SK-N-MC (cell line): ENCODE measurements at regions not wholly inside any gene's neighbourhood (a gene's known extent, or its start where the extent isn't known, plus 50 kb on each side); places are given as distances from the start of the nearest gene placed in this dataset.

ENCODE experiments used
- DNase-seq: peaks from one replicate; pipeline ENCODE4 v3.0.0-alpha.2; 2011; ENCODE audit warnings: low read depth, low spot score
- H3K27ac ChIP-seq: fragments of 200-600 bp; sonication (generic); 2 replicates; pipeline ENCODE4 v1.5.1; 2016; ENCODE audit warnings: mixed run types
- H3K36me3 ChIP-seq: fragments of 200-600 bp; sonication (generic); 2 replicates; pipeline ENCODE4 v1.6.1; 2017; ENCODE audit warnings: antibody characterized with exemption, low read length, mixed read lengths; ENCODE audit not compliant: insufficient read depth
- H3K4me3 ChIP-seq: fragments of 200-600 bp; sonication (generic); 2 replicates; pipeline ENCODE4 v1.5.1; 2016
- H3K9ac ChIP-seq: fragments of 200-600 bp; sonication (generic); 2 replicates; pipeline ENCODE4 v1.8.0; 2017; ENCODE audit warnings: mixed run types, mixed read lengths; ENCODE audit not compliant: insufficient read length
- H3K9me3 ChIP-seq: fragments of 200-600 bp; sonication (generic); 2 replicates; pipeline ENCODE4 v1.6.1; 2017; ENCODE audit warnings: low read depth, mild to moderate bottlenecking, antibody characterized with exemption, low read length, moderate library complexity, mixed read lengths
- EZH2 ChIP-seq: fragments of 200-600 bp; sonication (generic); IDR thresholded peaks from one replicate; pipeline ENCODE4 v1.6.1; 2017; ENCODE audit warnings: antibody characterized with exemption
- FOXP2 ChIP-seq: optimal IDR thresholded peaks from 2 replicates; pipeline ENCODE3; 2011; ENCODE audit warnings: mild to moderate bottlenecking, moderate library complexity; ENCODE audit not compliant: insufficient read depth; ENCODE audit errors: extremely low read length, control extremely low read depth
- POLR2AphosphoS5 ChIP-seq: IDR thresholded peaks from 2 replicates; pipeline ENCODE4 v1.6.1; 2012; ENCODE audit warnings: mild to moderate bottlenecking, low read depth, low read length, borderline replicate concordance

GRCh38 chr5:139733698-139734538, 61.7 kb upstream of the PSD2 start:
- H3K27ac ChIP-seq, result no peak overlapping the region

GRCh38 chr5:139734539-139734916, 61.1 kb upstream of the PSD2 start:
- Histone ChIP-seq H3K9me3 (no peaks in the 10 kb centered on the region), H3K27ac (no peak overlapping the region), H3K4me3 (no peak overlapping the region), H3K9ac (no peak overlapping the region), H3K36me3 (no peaks in the 10 kb centered on the region)
- TF ChIP-seq EZH2, result no peak
- TF ChIP-seq FOXP2, result no peak
- no peak for TF ChIP-seq POLR2AphosphoS5
- no peak for DNase-seq

More at GRCh38 chr5:139733698-139734538, 61.7 kb upstream of the PSD2 start:
- Histone ChIP-seq H3K4me3 (no peak overlapping the region), H3K9me3 (no peaks in the 10 kb centered on the region), H3K9ac (no peak overlapping the region), H3K36me3 (no peaks in the 10 kb centered on the region)
- no peak for DNase-seq
- TF ChIP-seq POLR2AphosphoS5 (no peak), FOXP2 (no peak), EZH2 (no peak)

GRCh38 chr5:139738193-139739149, 57.1 kb upstream of the PSD2 start:
- Histone ChIP-seq H3K4me3 (no peak overlapping the region), H3K9me3 (no peaks in the 10 kb centered on the region), H3K36me3 (no peaks in the 10 kb centered on the region), H3K9ac (no peak overlapping the region), H3K27ac (no peak overlapping the region)
- DNase-seq, result no peak
- TF ChIP-seq POLR2AphosphoS5 (no peak), FOXP2 (no peak), EZH2 (no peak)

DNA sequence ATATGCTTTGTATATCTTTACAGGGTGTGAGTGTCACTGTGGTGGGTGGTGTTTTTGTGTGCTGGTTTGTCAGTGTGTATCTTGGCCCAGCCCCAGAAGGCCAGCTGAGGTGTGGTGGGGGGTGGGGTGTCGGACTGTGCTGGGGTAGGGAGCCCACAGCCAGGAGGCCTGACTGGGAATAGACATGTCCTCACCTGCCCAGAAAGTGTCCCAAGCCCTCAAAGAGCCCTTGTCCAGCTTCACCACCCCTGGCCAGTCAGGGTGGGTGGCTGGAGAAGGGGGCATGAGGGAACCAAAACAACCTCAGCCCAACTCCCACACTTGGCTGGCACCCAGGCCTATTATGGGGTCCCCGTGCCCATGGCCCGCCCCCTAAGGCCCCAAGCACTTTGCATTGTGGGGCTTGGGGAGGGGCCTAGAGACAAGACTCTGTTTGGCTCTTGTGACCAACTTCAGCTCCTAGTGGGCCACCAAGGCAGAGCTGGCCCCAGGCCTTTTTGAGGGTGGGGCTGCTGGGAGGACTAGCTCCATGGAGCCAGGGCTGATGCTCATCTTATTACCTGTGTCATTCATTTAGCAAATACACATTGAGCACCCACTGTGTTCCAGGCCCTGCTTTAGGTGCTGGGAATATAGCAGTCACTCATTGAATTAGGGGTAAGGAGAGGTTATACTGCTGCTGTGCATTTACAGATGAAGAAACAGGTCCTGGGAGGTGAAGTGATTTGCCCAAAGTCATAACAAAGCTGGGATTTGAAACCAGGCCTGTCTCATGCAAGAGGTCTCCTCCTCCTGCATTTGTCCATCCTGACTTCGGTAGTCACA, 56.2 kb upstream of the PSD2 start:
- no peak overlapping the region for H3K27ac ChIP-seq
- no peaks in the 10 kb centered on the region for H3K9me3 ChIP-seq
- no peak overlapping the region for H3K9ac ChIP-seq
- DNase-seq, result no peak
- no peak overlapping the region for H3K4me3 ChIP-seq
- TF ChIP-seq FOXP2, result no peak
- H3K36me3 ChIP-seq, result no peaks in the 10 kb centered on the region

GRCh38 chr5:139740138-139740991, 55.2 kb upstream of the PSD2 start:
- H3K36me3 ChIP-seq, result no peaks in the 10 kb centered on the region
- H3K4me3 ChIP-seq, result peak overlapping the region; percentile 52
- no peak for DNase-seq
- H3K27ac ChIP-seq, result peak overlapping the region; percentile 89
- H3K9ac ChIP-seq, result peak overlapping the region; percentile 43
- no peak for TF ChIP-seq EZH2
- TF ChIP-seq FOXP2, result no peak
- TF ChIP-seq POLR2AphosphoS5, result no peak
- H3K9me3 ChIP-seq, result no peaks in the 10 kb centered on the region

GRCh38 chr5:139740992-139741672, 54.5 kb upstream of the PSD2 start:
- Histone ChIP-seq H3K27ac (peak overlapping the region; percentile 89), H3K4me3 (peak overlapping the region; percentile 52; the same call in 1 of the 2 replicates), H3K36me3 (no peaks in the 10 kb centered on the region), H3K9me3 (no peaks in the 10 kb centered on the region), H3K9ac (peak overlapping the region; percentile 43)
- no peak for DNase-seq
- TF ChIP-seq EZH2, result no peak
- no peak for TF ChIP-seq FOXP2
- TF ChIP-seq POLR2AphosphoS5, result no peak

DNA sequence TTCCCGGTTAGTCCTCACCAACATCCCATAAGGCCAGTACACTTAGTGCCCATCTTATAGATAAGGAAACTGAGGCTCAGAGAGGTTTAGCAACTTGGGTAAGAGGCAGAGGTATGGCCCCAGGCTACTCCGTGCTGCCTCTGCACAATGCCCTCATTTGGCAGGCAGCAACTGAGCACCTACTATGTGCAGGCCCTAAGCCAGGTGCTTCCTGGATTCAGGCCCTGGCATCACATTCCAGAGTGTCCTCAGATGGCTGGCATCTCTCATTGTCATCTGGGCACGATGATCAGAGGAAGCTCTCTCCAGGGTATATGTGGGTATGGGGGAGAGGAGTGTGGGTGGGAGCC, 53.8 kb upstream of the PSD2 start:
- no peak overlapping the region for H3K9ac ChIP-seq
- H3K27ac ChIP-seq, result no peak overlapping the region
- TF ChIP-seq EZH2, result no peak
- no peak for TF ChIP-seq FOXP2
- no peak for TF ChIP-seq POLR2AphosphoS5
- H3K36me3 ChIP-seq, result no peaks in the 10 kb centered on the region
- no peak overlapping the region for H3K4me3 ChIP-seq
- DNase-seq, result no peak
- no peaks in the 10 kb centered on the region for H3K9me3 ChIP-seq
